ENCODE measurements at regions not wholly inside any gene's neighbourhood (a gene's known extent, or its start where the extent isn't known, plus 50 kb on each side); places are given as distances from the start of the nearest gene placed in this dataset.

DNA sequence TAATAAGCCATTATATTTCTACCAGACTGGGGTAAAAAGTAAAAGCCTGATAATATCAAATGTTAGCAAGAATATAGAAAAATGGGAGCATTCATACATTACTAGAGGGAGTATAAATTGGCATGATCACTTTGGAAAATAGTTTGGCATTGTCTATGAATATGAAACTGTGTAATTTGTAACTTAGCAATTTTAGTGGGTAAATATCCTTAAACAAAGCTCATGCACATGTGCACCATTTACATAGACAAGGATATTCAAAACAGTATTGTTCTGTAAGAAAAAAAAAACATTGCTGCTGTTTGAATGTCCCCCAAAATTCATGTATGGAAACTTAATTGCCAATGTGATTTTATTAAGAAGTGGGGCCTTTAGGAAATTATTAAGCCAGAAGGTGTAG lies 166.4 kb upstream of the SLC27A6 start:
- Histone ChIP-seq H3F3A (replicated peaks; ENCODE audit: insufficient read depth) (no peaks in the 10 kb centered on the region), H3K4me3 (ENCODE audit: low read depth in 2 of 2, low read length in 1 of 2) (no peak overlapping the region), H3K79me2 (ENCODE audit: insufficient read depth) (no peaks in the 10 kb centered on the region), H3K9me2 (no peaks in the 10 kb centered on the region), H3K27me3 (ENCODE audit: insufficient read depth) (no peaks in the 10 kb centered on the region), H3K9me3 (no peaks in the 10 kb centered on the region), H3K4me2 (no peak overlapping the region), H3K4me1 (ENCODE audit: control insufficient read depth in 1 of 2, insufficient read depth in 2 of 2, low read depth in 1 of 2, low read length in 1 of 2) (no peaks in the 10 kb centered on the region), H2AFZ (ENCODE audit: low read depth) (no peak overlapping the region), H4K20me1 (ENCODE audit: insufficient read depth) (no peaks in the 10 kb centered on the region), H3K36me3 (replicated peaks in 1 of 2; ENCODE audit: control insufficient read depth in 1 of 2, insufficient read depth in 2 of 2, low read length in 1 of 2) (no peaks in the 10 kb centered on the region), H3K9ac (no peak overlapping the region), H3K27ac (ENCODE audit: low read depth in 2 of 2, low read length in 1 of 2) (no peak overlapping the region)
- CTCF ChIA-PET = no interaction called here
- TF ChIP-seq JUND (IDR thresholded peaks at IDR 0.05) = no peak
- TF ChIP-seq, protein P1, sequence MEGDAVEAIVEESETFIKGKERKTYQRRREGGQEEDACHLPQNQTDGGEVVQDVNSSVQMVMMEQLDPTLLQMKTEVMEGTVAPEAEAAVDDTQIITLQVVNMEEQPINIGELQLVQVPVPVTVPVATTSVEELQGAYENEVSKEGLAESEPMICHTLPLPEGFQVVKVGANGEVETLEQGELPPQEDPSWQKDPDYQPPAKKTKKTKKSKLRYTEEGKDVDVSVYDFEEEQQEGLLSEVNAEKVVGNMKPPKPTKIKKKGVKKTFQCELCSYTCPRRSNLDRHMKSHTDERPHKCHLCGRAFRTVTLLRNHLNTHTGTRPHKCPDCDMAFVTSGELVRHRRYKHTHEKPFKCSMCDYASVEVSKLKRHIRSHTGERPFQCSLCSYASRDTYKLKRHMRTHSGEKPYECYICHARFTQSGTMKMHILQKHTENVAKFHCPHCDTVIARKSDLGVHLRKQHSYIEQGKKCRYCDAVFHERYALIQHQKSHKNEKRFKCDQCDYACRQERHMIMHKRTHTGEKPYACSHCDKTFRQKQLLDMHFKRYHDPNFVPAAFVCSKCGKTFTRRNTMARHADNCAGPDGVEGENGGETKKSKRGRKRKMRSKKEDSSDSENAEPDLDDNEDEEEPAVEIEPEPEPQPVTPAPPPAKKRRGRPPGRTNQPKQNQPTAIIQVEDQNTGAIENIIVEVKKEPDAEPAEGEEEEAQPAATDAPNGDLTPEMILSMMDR (IDR thresholded peaks at IDR 0.05) = no peak
- DNase-seq = no peak
- POLR2A ChIA-PET = no interaction called here

DNA sequence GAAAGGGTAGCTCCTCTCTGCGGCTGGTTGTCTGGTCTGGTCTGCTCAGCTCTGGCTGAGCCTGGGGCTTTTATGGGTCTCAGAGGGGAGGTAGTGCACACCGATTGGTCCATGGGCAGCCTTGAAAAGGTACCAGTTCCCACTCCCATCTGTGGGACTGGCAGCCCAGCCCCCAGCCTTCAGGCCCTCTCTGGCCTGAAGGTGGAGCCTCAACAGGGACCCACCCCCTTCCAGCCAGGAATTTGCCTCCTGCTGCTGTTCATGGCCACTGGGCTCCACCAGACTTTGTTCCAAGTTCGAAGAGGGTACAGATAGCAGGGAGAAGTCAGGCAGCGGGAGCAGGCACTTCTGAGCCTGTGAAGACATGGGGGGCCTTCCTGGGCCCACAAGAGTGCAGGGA lies 165.3 kb upstream of the SLC27A6 start:
- no peak overlapping the region for H2AFZ ChIP-seq (ENCODE audit: low read depth)
- WGBS (ENCODE audit: low lambda C conversion rate) = 0% methylated on average over 4 of the region's 4 CpGs
- no peaks in the 10 kb centered on the region for H3K9me3 ChIP-seq
- no peaks in the 10 kb centered on the region for H4K20me1 ChIP-seq (ENCODE audit: insufficient read depth)
- H3K9ac ChIP-seq = no peak overlapping the region
- POLR2A ChIA-PET = no interaction called here
- no peaks in the 10 kb centered on the region for H3K4me1 ChIP-seq (ENCODE audit: control insufficient read depth in 1 of 2, insufficient read depth in 2 of 2, low read depth in 1 of 2, low read length in 1 of 2)
- H3K79me2 ChIP-seq (ENCODE audit: insufficient read depth) = no peaks in the 10 kb centered on the region
- H3K36me3 ChIP-seq (replicated peaks in 1 of 2; ENCODE audit: control insufficient read depth in 1 of 2, insufficient read depth in 2 of 2, low read length in 1 of 2) = no peaks in the 10 kb centered on the region
- no peak overlapping the region for H3K27ac ChIP-seq (ENCODE audit: low read depth in 2 of 2, low read length in 1 of 2)
- CTCF ChIA-PET = no interaction called here
- no peak overlapping the region for H3K4me3 ChIP-seq (ENCODE audit: low read depth in 2 of 2, low read length in 1 of 2)
- no peak for DNase-seq
- H3K9me2 ChIP-seq = no peaks in the 10 kb centered on the region
- no peaks in the 10 kb centered on the region for H3K27me3 ChIP-seq (ENCODE audit: insufficient read depth)
- no peaks in the 10 kb centered on the region for H3F3A ChIP-seq (replicated peaks; ENCODE audit: insufficient read depth)
- TF ChIP-seq YY1 (IDR thresholded peaks at IDR 0.05; ENCODE audit: low read depth) = no peak
- TF ChIP-seq, protein P2, sequence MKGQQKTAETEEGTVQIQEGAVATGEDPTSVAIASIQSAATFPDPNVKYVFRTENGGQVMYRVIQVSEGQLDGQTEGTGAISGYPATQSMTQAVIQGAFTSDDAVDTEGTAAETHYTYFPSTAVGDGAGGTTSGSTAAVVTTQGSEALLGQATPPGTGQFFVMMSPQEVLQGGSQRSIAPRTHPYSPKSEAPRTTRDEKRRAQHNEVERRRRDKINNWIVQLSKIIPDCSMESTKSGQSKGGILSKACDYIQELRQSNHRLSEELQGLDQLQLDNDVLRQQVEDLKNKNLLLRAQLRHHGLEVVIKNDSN (IDR thresholded peaks at IDR 0.05; ENCODE audit: borderline replicate concordance, low read depth) = no peak
- no peak for TF ChIP-seq RFX5 (IDR thresholded peaks at IDR 0.05; ENCODE audit: low read length)
- no peak for TF ChIP-seq EP300 (IDR thresholded peaks at IDR 0.05; ENCODE audit: borderline replicate concordance in 1 of 2, low read depth in 1 of 2, low read length in 1 of 2)
- no peak for TF ChIP-seq TAF1 (IDR thresholded peaks at IDR 0.05; ENCODE audit: borderline replicate concordance, low read depth, low read length)
- no peak for TF ChIP-seq TEAD4 (IDR thresholded peaks at IDR 0.05; ENCODE audit: borderline replicate concordance, insufficient read depth)
- TF ChIP-seq, protein P3, sequence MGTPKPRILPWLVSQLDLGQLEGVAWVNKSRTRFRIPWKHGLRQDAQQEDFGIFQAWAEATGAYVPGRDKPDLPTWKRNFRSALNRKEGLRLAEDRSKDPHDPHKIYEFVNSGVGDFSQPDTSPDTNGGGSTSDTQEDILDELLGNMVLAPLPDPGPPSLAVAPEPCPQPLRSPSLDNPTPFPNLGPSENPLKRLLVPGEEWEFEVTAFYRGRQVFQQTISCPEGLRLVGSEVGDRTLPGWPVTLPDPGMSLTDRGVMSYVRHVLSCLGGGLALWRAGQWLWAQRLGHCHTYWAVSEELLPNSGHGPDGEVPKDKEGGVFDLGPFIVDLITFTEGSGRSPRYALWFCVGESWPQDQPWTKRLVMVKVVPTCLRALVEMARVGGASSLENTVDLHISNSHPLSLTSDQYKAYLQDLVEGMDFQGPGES (IDR thresholded peaks at IDR 0.05; ENCODE audit: low read depth, low read length) = no peak
- no peak for TF ChIP-seq JUND (IDR thresholded peaks at IDR 0.05)
- TF ChIP-seq, protein P1 (IDR thresholded peaks at IDR 0.05) = no peak
- H3K4me2 ChIP-seq = no peak overlapping the region
